Fibroblast of peridontal ligament (primary cell): ENCODE measurements at regions not wholly inside any gene's neighbourhood (a gene's known extent, or its start where the extent isn't known, plus 50 kb on each side); places are given as distances from the start of the nearest gene placed in this dataset.
"Not testable (repeated sequence)": the region's sequence is repeated elsewhere in the genome, so short reads cannot be mapped to it uniquely, and the experiment has no call there.

Experiments used
- DNase-seq: peaks from one replicate; pipeline ENCODE4 v3.0.0-alpha.2; 2010; ENCODE audit errors: extremely low read depth

DNA sequence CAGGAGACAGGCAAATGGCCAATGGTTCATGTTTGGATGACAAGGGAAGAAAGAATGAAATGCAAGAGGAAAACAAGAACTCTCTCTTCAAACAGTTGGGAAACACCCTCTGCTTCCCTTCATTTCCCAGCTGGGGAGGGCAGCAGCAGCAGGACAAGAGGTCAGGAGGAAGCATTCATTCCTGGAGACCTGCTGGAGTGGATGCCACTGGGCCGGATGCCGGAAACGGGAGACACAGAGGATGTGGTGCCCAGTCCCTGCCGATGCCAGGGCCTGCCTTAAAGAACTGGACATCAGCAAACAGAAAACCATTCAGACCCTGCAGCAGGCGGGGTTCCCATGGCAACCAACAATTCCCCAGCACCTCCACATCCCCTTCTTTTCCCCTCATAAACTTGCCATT lies 102.3 kb upstream of the ZNF648 start:
- peak; percentile 51 for DNase-seq

DNA sequence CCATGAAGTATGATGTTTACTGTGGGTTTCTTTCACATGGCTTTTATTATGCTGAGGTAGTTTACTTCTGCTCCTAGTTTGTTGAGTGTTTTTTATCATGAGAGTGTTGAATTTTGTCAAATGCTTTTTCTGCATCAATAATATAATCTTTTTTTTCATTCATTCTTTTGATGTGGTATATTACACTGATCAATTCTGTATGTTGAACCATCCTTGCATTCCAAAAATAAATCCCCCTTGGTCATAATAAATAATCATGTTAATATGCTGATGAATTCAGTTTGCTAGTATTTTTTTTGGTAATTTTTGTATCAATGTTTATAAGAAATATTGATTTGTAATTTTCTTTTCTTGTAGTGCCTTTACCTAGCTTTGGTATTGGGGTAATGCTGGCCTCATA lies 97.9 kb upstream of the ZNF648 start:
- no peak for DNase-seq

DNA sequence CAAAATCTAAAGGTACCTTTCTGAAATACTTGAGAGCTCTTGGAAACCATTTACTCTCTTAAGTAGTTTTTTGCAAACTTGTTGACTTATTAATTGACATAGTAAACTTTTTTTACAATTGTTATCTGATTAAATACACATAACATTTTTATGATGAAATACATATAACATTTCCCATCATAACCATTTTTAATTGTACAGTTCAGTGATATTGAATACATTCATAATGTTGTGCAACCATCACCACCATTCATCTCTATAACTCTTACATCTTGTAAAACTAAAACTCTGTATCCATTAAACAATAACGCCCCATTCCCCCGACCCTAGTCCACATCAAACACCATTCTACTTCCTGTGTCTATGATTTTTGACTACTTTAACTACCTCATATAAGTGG lies 95.7 kb upstream of the ZNF648 start:
- DNase-seq, result no peak

DNA sequence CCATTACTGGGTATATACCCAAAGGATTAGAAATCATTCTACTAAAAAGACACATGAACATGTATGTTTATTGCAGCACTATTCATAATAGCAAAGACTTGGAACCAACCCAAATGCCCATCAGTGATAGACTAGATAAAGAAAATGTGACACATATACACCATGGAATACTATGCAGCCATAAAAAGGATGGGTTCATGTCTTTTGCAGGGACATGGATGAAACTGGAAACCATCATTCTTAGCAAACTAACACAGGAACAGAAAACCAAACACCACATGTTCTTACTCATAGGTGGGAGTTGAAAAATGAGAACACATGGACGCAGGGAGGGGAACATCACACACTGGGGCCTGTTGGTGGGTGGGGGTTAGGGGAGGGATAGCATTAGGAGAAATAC lies 92.9 kb upstream of the ZNF648 start:
- not testable (repeated sequence) for DNase-seq

DNA sequence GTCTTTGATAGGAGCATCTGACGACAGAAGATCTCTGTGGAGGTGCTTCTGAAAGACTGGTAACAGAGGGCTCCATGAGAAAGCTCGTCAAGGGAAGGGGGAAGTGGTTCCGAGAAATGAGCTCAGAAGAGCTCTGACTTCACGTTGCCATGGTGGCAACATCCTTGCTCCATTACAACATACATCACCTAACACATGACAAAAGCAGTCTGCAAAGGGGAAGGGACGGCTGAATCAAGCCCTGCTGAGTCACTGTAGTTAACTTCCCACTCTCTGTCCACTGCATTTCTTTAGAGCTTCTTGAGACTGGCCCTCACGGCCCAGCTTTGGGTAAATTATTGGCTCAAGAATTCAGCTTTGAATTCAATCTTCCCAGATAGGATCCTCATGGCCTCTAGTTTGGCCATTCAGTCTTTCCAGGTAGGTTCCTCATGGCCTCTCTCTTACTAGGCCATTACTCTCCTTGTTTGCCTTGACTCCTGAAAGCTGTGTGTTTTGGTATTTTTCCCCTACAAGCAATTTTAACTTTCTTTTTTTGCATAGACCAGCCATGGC lies 88.0 kb upstream of the ZNF648 start:
- DNase-seq, result peak; percentile 90

DNA sequence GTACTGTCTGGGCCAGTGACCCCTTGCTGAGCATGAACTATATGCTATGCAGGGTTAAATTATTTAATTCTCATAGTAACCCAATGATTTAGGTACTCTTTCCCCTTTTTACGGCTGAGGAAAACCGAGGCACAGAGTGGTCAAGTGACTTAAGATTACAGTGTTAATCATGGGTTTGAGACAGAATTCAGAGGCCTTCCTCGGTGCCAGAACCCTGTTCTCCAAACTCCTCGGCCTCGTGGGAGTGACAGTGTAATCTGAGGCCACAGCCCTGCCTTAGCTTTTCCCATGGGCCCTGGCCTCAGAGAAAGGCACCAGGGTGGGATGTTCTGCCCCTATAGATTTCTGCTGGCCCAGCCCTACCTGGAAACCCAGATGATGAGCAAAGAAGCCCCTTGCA lies 86.4 kb upstream of the ZNF648 start:
- DNase-seq, result no peak

DNA sequence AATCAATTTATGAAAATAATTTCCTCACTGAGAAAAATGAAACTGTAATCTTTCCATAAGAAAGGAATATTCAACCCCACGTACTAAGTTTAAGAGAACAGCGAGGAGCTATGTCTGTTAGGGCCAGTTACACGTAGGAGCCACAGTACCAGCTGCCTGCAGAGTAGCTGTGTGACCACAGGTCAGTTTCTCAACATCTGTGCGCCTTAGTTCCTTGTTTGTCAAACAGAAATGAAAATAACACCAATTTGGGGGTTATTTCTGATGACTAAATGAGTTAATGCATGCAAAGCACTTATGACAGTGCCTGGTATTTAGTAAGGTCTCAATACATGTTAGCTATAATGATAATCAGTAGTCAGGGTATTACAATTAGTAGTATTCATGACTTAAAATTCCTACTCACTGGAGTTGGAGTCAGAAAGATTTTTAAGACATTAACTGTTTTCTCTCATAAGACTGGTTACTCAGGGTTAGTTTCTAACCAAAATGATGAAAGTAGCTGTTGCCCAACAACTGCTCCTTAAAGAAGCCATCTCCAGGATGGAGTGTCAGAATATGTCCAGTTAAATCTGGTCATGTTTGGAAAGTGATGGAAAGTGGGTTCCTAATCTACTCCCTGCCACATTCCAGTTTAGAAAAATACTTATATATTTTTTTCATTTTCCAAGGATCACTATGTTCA lies 85.8 kb upstream of the ZNF648 start:
- peak; percentile 67 for DNase-seq

DNA sequence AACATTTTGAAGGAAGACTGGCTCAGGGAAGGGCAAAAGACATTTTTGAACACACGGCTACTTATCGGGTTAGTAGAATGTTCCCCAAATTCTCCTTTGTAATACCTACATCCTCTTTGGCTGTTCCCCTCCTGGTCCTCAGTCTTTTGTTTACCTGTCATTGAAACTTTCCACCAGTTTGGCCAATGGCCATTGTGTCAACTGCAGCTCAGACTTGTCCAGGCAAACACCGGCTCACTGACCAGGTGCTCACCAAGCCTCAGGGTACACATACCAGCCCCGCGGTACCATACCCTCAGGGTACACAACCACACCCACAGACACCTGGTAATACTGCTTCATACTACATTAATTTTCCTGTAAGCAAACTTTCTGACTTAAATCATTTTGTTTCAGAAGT lies 84.8 kb upstream of the ZNF648 start:
- DNase-seq, result no peak

DNA sequence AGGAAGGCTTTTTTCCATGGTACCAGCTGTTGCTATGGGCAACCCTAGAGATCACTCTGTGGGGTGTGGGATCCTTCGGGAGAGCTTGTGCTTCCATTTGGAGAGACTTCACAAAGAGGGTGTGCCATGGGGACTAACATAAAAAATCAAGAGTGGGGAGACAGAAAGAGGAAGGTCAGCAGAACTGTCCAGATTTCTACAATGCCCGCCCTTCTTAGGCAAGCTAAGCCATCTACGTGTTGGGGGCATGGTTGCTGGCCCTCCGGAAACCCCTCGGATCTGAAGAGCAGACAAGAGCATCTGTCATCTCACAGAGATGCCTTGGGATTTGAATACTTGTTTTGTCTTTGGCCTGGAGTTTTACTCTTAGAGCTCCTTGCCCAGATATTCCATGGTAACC lies 83.9 kb upstream of the ZNF648 start:
- no peak for DNase-seq

DNA sequence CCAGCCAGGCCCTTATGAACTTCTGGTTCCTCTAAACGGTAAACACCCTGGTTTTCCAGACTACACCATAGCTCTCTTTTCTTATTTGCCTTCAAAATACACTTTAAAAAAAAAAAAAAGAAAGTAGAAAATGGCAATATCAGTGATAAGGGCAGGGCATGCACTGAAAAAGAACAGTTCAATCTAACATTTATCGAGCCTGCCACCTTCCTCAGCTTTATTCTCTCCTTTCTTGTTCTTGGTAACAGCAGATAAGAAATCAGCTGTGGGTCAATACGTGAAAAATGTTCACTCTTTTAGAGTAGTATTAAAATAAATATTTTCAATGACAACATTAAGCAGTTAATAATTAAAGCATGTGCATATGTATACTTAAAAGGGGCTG lies 83.1 kb upstream of the ZNF648 start:
- DNase-seq, result no peak

DNA sequence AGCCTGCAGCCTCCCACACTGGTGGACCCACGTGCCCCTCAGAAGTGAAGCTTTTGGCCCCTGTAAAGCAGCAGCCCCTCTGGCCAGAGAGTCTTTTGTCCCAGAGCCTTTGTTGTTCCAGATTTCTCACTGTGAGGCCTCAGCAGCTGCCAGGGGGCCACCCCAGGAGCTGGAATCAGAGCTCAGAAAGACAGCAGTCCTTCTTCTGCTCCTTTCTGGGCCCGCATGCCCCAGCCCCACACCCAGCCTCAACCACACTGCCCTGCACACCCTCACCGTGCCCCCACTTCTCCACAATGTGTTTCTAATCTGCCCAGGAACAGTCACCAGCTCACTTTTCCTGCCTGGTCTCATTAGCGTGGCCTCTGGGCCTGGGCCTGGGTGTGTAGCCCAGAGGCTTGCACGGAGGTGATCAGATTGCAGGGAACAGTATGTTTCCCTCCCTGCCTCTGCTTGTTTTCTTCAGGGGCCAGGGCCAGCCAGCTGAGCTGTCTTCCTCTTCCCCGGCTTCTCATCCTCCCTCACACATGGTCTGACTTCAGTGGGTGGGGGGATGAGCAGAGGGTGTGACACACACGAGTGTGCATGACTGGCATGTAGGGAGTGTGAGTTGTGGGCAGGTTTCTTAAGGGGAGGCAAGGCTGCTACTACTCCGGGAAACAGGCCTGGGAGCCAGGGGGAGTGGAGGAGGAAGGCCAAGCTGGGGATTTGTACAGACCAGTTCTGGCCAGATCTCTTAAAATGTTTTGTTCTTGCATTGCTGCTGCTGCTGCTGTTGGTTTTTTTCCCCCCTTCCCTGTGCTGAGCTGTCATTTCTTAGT lies 82.5 kb upstream of the ZNF648 start:
- peak; percentile 90 for DNase-seq

DNA sequence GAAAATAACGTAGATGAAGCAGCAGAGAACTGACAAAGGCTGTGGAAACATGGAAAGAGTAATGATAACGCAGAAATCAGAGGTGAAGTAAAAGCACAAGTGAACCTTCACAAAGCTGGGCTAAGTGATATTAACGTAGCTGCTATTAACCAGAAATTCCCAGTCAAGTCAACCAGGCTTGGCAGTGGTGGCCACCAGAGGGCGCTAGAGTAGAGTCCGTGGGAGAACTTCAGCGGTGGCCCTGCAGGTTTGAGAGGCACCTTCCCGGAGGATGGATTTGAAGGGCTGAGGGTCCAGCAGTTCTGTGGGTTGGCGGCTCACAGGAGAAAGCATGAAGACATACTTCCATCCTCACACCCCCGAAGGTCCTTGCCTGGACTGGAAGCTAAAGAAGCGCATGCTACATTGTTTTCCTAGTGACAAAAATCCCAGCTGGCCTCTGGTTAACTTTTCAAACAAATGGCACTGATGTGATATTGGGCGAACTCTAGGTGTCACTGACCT lies 81.7 kb upstream of the ZNF648 start:
- peak; percentile 87 for DNase-seq

DNA sequence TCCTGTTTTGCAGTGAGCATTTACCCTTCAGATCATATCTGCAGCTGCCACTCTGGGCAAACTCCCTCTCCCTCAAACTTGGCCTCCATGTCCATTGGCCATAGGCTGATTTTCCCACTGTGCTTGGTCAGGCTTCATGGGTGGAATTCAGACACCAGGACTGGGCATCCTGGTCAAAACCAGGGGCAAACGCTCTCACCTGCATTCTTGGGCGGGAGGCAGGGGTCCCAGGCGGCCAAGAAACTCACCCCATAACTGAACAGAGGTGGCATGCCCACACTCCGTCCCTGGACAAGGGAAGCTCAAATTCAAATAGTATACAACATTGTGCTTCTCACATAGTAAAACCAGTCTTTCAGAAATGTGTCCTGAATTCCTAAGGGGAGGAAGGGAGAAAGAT lies 81.1 kb upstream of the ZNF648 start:
- DNase-seq, result no peak

DNA sequence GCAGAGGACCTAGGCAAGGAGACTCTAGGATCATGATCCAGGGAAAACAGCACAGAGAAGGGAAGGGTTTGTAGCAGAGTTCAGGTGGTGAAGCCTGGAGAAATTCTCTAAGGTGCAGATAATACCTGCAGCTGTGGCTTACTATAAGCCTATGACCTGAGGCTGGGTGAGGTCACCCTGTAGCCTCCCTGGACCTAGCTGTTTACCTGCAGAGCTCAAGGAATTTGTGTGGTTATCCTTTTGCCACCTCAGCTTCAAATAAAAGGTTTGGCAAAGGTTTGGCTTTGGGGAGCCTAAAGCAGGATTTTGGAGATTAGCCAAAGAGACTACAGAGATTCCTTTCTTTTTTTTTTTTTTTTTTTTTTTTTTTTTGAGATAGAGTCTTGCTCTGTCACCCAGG lies 79.5 kb upstream of the ZNF648 start:
- DNase-seq, result no peak

DNA sequence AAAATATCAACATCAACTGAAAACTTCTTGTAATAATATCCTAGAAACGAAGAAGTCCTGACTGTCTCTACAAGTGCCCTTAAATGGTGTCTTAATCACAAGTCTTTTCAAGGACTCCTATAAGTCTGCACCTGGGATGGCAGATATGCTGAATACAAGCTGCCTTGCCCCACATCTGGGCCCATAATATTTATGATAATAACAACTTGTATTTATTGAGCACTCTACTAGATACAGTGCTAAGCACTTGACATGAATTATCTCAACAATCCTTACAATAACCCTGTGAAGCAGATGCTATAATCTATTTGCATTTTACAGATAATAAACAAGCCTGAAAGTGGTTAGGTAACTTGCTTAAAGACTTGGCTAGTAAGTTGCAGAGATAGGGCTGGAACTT lies 78.0 kb upstream of the ZNF648 start:
- no peak for DNase-seq

DNA sequence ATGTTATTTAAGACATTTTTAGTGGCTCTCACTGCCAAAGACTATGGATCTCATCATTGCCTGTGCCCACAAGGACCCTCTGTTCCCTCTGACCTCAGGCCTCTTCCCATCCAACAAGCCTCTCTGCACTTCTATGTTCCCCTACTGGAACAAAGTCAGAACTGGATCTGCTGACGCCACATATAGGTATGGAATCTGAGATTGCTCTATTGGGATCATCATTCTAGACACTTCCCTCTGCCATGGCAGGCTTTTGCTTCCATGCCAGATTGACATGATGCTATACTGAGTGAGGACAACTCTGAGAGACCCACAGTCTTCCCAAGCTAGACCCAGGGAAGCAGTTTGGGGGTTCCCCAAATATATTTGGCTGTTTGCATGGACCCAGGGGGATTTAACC lies 76.0 kb upstream of the ZNF648 start:
- DNase-seq, result no peak

DNA sequence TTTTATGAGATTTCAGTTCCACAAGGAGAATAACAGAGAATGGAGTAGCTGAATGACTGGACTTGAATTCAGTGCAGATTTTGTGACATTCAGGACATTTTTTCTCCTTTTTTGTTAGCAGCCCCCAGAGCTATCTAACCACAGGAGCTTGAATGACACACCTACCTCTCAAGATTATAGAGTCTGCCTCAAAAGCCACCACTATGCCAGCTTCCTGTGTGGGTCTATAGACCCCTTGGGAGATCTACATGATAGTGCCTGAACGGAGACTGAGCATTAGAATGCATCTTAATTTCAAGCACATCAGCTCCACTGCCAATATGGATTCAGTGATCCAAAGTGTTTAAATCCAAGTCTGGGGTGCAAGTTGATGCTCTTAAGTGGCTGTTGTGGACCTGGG lies 74.4 kb upstream of the ZNF648 start:
- no peak for DNase-seq

DNA sequence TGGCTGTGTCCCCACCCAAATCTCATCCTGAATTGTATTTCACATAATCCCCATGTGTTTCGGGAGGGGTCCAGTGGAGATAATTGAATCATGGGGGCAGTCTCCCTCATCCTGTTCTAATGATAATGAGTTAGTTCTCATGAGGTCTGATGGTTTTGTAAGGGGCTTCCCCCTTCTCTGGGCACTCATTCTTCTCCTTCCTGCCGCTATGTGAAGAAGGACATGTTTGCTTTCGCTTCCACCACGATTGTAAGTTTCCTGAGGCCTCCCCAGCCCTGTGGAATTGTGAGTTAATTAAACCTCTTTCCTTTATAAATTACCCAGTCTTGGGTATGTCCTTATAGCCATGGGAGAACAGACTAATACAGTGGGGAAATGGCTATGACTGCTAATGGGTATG lies 72.7 kb upstream of the ZNF648 start:
- DNase-seq, result no peak

DNA sequence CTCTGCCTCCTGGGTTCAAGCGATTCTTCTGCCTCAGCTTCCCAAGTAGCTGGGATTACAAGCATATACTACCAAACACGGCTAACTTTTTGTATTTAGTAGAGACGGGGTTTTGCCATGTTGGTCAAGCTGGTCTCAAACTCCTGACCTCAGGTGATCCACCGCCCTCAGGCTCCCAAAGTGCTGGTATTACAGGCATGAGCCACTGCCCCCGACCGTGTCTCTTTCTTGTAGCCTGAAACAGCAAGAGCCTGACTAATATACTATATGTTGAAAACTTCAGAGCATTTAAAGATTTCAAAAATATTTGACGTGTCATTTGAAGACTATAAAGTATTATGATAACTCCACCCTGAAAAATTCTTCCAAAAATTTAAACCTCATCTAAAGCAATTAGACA lies 71.7 kb upstream of the ZNF648 start:
- DNase-seq, result no peak

DNA sequence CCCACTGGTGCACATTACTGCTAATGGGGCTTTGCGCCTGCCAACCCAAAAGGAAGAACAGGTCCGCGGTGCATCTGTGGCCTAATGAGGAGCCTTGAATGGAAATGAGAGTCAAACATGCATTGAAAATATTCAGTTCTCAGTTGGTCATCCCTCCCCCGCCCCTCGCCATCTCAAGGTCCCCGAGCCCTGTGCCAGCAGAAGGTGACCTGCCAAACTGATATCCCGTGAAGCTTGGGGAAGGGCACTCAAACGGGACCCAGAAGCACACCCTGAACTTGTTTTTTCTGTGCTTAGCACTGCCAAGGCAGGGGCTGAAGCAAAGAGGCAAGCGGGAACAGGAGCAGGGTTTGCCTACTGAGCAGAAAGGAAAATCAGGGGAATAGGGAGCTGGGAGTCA lies 67.9 kb upstream of the ZNF648 start:
- no peak for DNase-seq

DNA sequence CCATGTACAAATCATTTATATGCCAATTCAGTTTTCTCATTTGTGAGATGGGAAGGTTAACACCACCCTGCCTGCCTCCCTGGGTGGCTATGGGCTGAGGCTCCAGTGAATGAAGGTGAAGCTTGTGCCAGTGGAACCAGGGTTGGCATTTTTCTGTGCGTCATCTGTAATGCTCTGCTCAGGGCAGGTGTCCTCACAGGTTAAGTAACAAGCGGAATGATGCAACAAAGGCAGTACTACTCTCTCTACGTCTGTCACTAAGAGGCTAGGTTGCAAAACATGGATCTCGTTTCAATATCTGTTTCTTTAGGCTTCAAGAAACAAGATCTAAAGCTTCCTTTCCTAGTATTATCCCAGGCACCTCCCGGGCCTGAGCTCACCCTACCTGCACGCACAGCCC lies 67.0 kb upstream of the ZNF648 start:
- DNase-seq, result no peak

DNA sequence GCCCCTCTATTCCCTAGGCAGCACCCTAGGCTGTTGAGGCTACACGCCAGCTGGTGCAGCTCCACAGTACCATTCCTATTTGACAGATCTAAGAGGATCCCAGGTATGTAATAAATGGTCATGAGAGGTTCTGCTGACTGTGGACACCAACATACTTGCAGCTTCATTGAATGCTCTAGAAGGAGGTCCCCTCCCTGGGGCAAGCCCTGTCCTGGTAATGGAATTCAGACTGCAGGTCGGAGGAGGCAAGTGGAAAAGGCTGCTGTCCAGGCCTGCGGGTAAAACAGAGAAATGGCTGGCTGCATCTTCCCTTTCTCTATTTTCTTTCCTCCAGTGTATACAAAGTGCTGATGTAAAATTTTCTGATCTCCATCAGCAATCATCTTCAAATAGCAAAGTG lies 66.1 kb upstream of the ZNF648 start:
- no peak for DNase-seq

DNA sequence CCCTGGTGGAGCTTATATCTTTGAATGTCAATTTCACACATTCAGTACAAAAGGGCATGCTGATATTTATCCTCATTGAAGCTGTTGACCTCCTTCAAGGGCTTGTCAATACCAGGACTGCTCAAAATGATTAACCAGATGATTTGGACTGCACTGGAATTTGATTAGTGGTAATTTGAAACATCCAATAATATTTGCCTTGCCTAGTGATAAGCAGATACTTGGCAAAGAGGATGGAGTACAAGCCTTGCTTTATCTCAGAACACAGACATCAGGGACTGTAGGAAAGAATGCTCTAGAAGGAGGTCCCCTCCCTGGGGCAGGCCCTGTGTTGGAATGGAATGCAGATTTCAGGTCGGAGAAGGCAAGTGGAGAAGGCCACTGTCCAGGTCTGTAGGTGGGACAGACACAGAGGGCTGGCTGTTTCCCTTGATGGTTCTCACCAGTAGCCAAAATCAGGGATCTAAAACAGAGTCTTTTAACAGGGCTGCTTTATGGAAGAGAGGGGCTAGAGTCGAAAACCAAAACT lies 64.8 kb upstream of the ZNF648 start:
- no peak for DNase-seq
